Osteoblast (primary cell): ENCODE measurements at regions not wholly inside any gene's neighbourhood (a gene's known extent, or its start where the extent isn't known, plus 50 kb on each side); places are given as distances from the start of the nearest gene placed in this dataset.

ENCODE experiments used
- DNase-seq: peaks from one replicate; pipeline ENCODE4 v3.0.0; 2011; ENCODE audit warnings: low spot score, mixed read lengths; ENCODE audit not compliant: insufficient read length; ENCODE audit errors: missing footprints
- H2AFZ ChIP-seq: 2 replicates; pipeline ENCODE4 v1.6.0; 2011; ENCODE audit warnings: mild to moderate bottlenecking, low read length
- H3K27ac ChIP-seq: 2 replicates; pipeline ENCODE4 v1.5.1; 2011; ENCODE audit warnings: mild to moderate bottlenecking, low read depth, low read length, moderate library complexity
- H3K27me3 ChIP-seq: 2 replicates; pipeline ENCODE4 v1.6.0; 2012; ENCODE audit warnings: mild to moderate bottlenecking, control low read depth, inconsistent platforms, low read length, moderate library complexity; ENCODE audit not compliant: insufficient read depth
- H3K36me3 ChIP-seq: 2 replicates; pipeline ENCODE4 v1.5.1; 2011; ENCODE audit warnings: mild to moderate bottlenecking, low read length, control low read depth, moderate library complexity; ENCODE audit not compliant: insufficient read depth
- H3K4me1 ChIP-seq: 2 replicates; pipeline ENCODE4 v1.5.1; 2011; ENCODE audit warnings: mild to moderate bottlenecking, low read length, control low read depth, moderate library complexity; ENCODE audit not compliant: insufficient read depth
- H3K4me2 ChIP-seq: 2 replicates; pipeline ENCODE4 v1.6.0; 2011; ENCODE audit warnings: mild to moderate bottlenecking, low read length; ENCODE audit not compliant: insufficient read depth
- H3K4me3 ChIP-seq: fragments of 200-600 bp; sonication (generic); 3 replicates; pipeline ENCODE4 v1.5.1; 2012; ENCODE audit warnings: mild to moderate bottlenecking, low read length, inconsistent platforms; ENCODE audit not compliant: insufficient read depth
- H3K79me2 ChIP-seq: 2 replicates; pipeline ENCODE4 v1.6.0; 2012; ENCODE audit warnings: mild to moderate bottlenecking, low read length, control low read depth, inconsistent platforms; ENCODE audit not compliant: insufficient read depth
- H3K9me3 ChIP-seq: 2 replicates; pipeline ENCODE4 v1.5.1; 2011; ENCODE audit warnings: low read depth, low read length, control low read depth
- H4K20me1 ChIP-seq: 2 replicates; pipeline ENCODE4 v1.6.0; 2012; ENCODE audit warnings: mild to moderate bottlenecking, low read length, control low read depth; ENCODE audit not compliant: insufficient read depth
- TF ChIP-seq, protein P1 (sequence below): IDR thresholded peaks from 2 replicates; pipeline ENCODE4 v1.5.1; 2011; ENCODE audit warnings: mild to moderate bottlenecking, low read depth, low read length, moderate library complexity; ENCODE audit errors: extremely low read depth

DNA sequence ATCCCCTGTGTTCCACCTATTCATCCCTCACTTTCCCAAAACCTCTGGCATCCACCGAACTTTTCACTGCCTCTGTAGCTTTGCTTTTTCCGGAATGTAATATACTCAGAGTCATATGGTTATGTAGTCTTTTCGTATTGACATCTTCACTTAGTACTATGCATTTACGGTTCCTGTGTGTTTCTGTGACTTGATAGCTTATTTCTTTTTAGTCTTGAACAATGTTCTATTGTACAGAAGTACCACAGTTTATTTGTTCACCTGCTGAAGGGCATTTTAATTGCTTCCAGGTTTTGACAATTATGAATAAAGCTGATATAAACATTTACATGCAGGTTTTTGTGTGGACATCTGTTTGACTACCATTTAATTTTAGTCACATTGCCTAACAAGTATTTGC is 154.7 kb upstream of the DOK6 start:
- H3K36me3 ChIP-seq, result no peaks in the 10 kb centered on the region
- no peaks in the 10 kb centered on the region for H3K27me3 ChIP-seq
- H3K79me2 ChIP-seq, result no peaks in the 10 kb centered on the region
- no peaks in the 10 kb centered on the region for H4K20me1 ChIP-seq
- H3K4me3 ChIP-seq, result no peak overlapping the region
- H3K4me2 ChIP-seq, result no peak overlapping the region
- TF ChIP-seq, protein P1, sequence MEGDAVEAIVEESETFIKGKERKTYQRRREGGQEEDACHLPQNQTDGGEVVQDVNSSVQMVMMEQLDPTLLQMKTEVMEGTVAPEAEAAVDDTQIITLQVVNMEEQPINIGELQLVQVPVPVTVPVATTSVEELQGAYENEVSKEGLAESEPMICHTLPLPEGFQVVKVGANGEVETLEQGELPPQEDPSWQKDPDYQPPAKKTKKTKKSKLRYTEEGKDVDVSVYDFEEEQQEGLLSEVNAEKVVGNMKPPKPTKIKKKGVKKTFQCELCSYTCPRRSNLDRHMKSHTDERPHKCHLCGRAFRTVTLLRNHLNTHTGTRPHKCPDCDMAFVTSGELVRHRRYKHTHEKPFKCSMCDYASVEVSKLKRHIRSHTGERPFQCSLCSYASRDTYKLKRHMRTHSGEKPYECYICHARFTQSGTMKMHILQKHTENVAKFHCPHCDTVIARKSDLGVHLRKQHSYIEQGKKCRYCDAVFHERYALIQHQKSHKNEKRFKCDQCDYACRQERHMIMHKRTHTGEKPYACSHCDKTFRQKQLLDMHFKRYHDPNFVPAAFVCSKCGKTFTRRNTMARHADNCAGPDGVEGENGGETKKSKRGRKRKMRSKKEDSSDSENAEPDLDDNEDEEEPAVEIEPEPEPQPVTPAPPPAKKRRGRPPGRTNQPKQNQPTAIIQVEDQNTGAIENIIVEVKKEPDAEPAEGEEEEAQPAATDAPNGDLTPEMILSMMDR, result no peak
- H2AFZ ChIP-seq, result no peak overlapping the region
- no peak overlapping the region for H3K27ac ChIP-seq
- H3K9me3 ChIP-seq, result no peaks in the 10 kb centered on the region
- DNase-seq, result no peak
- H3K4me1 ChIP-seq, result no peaks in the 10 kb centered on the region

DNA sequence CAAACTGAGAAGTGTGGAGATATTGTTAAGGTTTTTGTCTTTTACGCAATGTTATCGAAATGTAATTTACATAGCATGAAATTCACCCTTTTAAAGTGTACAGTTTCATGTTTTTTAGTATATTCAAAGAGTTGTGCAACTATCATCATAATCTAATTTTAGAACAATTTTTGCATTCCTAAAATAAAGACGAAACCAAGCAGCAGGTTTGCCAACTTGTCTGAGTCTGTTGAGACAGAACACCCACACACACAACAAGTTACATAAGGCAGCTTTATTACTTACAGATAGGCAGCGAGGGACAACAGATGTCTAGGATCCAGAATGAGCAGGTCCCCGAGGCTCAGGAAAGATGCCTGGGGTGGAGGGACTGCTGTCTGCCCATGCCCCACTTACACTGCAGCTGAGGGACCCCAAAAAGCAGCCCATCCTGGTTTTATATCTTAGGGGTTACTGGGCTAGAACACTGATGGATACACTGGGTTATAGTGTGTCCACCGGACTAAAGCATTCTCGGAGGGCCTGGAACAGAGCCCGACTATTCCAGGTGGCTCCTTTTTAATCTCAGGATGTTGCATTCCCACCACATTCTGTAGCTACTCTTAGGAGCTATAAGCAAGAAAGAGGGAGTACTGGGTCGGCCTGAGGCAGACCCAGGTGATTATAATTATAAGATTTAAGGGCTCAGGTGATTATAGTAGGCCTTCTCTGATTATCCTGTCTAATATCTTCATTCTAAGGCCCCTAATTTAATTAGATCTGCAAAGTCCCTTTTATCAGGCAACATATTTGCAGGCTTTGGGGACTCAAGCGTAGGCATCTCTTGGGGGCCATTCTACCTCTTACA is 150.2 kb upstream of the DOK6 start:
- Histone ChIP-seq H3K9me3 (no peaks in the 10 kb centered on the region), H3K27me3 (no peaks in the 10 kb centered on the region), H3K36me3 (no peaks in the 10 kb centered on the region), H3K4me3 (no peak overlapping the region), H3K4me2 (no peak overlapping the region), H3K79me2 (no peaks in the 10 kb centered on the region), H4K20me1 (no peaks in the 10 kb centered on the region), H3K4me1 (no peaks in the 10 kb centered on the region), H2AFZ (no peak overlapping the region), H3K27ac (no peak overlapping the region)
- no peak for DNase-seq
- TF ChIP-seq, protein P1, result no peak

DNA sequence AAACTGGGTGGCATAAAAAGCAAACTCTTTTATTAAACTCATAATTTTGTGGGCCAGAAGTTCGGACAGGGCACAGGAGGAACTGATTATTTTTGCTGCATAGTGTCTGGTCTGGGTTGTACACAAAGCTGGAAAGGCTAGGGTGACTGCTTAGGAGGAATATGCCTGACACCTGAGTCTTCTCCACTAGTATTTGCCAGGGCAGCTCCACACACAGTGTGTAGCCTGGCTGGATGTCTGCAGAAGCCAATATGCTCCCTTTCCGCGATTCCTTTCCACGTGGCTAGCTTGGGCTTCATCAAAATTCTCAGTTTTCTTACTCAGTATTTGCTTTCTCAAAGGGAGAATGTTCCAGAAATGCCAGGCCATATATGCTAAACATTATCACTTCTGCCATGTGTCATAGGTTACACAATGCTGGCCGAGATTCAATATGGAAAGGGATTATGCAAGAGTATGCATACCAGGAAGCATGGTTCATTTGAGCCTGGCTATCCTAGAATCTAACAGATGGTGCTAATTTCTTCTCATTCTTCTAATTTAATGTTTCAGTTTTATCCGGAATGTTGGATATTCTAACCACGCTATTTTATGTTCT is 142.7 kb upstream of the DOK6 start:
- no peaks in the 10 kb centered on the region for H3K36me3 ChIP-seq
- H2AFZ ChIP-seq, result no peak overlapping the region
- TF ChIP-seq, protein P1, result no peak
- no peak for DNase-seq
- no peak overlapping the region for H3K27ac ChIP-seq
- no peak overlapping the region for H3K4me3 ChIP-seq
- H3K4me2 ChIP-seq, result no peak overlapping the region
- H3K79me2 ChIP-seq, result no peaks in the 10 kb centered on the region
- no peaks in the 10 kb centered on the region for H3K9me3 ChIP-seq
- no peaks in the 10 kb centered on the region for H3K4me1 ChIP-seq
- no peaks in the 10 kb centered on the region for H4K20me1 ChIP-seq
- no peaks in the 10 kb centered on the region for H3K27me3 ChIP-seq

DNA sequence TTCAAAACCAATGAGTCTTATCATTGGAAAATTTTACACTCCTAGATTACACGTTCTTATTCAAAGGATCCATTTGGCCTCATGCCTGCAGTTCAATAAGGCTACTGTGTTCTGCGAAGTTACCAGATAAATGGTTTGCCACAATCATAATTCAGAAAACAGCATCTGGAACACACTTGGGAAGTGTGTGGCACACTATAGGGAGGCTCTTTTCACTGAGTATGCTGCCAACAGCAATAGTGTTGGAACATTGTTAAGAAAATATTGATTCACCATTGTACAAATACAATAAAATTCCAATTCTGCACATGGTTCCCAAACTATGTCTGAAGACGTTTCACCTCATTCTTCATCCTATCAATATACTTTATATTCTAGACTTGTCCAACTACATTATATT is 141.4 kb upstream of the DOK6 start:
- Histone ChIP-seq H3K36me3 (no peaks in the 10 kb centered on the region), H3K27ac (no peak overlapping the region), H2AFZ (no peak overlapping the region), H3K4me3 (no peak overlapping the region), H3K9me3 (no peaks in the 10 kb centered on the region), H3K4me1 (no peaks in the 10 kb centered on the region), H3K79me2 (no peaks in the 10 kb centered on the region), H4K20me1 (no peaks in the 10 kb centered on the region), H3K4me2 (no peak overlapping the region), H3K27me3 (no peaks in the 10 kb centered on the region)
- TF ChIP-seq, protein P1, result no peak
- DNase-seq, result no peak
